ENCODE measurements at regions not wholly inside any gene's neighbourhood (a gene's known extent, or its start where the extent isn't known, plus 50 kb on each side); places are given as distances from the start of the nearest gene placed in this dataset.

GRCh38 chr13:105165449-105166125 is 1369.9 kb downstream of the EFNB2 start:
- no peaks in the 10 kb centered on the region for H3K36me3 ChIP-seq (ENCODE audit: control insufficient read depth, insufficient read depth, low read length)
- 94% methylated on average over 2 of the region's 2 CpGs; no CpG with 5 or more reads in 1 of the 2 experiments for WGBS, 2 experiments (ENCODE audit: insufficient coverage in 1 of 2, insufficient read length in 1 of 2)
- H3K27ac Mint-ChIP-seq, result no peak overlapping the region
- peaks cover 5% of the 10 kb centered on the region for H3K4me1 Mint-ChIP-seq
- H3K27me3 ChIP-seq (ENCODE audit: control insufficient read depth, insufficient read depth, low read length, poor library complexity, severe bottlenecking), result no peaks in the 10 kb centered on the region
- no peaks in the 10 kb centered on the region for H3K9me3 Mint-ChIP-seq
- DNase-seq, result no peak
- no peaks in the 10 kb centered on the region for H3K36me3 Mint-ChIP-seq (ENCODE audit: low read depth)
- no peak overlapping the region for H3K27ac ChIP-seq (ENCODE audit: low read depth, low read length)
- H3K9me3 ChIP-seq (ENCODE audit: control insufficient read depth, low read length), result no peaks in the 10 kb centered on the region
- no peak overlapping the region for H3K4me3 ChIP-seq (ENCODE audit: low read length)
- TF ChIP-seq, protein P1, sequence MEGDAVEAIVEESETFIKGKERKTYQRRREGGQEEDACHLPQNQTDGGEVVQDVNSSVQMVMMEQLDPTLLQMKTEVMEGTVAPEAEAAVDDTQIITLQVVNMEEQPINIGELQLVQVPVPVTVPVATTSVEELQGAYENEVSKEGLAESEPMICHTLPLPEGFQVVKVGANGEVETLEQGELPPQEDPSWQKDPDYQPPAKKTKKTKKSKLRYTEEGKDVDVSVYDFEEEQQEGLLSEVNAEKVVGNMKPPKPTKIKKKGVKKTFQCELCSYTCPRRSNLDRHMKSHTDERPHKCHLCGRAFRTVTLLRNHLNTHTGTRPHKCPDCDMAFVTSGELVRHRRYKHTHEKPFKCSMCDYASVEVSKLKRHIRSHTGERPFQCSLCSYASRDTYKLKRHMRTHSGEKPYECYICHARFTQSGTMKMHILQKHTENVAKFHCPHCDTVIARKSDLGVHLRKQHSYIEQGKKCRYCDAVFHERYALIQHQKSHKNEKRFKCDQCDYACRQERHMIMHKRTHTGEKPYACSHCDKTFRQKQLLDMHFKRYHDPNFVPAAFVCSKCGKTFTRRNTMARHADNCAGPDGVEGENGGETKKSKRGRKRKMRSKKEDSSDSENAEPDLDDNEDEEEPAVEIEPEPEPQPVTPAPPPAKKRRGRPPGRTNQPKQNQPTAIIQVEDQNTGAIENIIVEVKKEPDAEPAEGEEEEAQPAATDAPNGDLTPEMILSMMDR (conservative IDR thresholded peaks at IDR 0.05), result no peak
- H3K27me3 Mint-ChIP-seq (ENCODE audit: insufficient read depth), result no peaks in the 10 kb centered on the region
- H3K4me1 ChIP-seq (ENCODE audit: control insufficient read depth, insufficient read depth, low read length), result no peaks in the 10 kb centered on the region
- H3K9ac ChIP-seq (ENCODE audit: extremely low read depth, low read length, poor library complexity, severe bottlenecking), result no peak overlapping the region
- H3K4me3 Mint-ChIP-seq, result no peak overlapping the region

DNA sequence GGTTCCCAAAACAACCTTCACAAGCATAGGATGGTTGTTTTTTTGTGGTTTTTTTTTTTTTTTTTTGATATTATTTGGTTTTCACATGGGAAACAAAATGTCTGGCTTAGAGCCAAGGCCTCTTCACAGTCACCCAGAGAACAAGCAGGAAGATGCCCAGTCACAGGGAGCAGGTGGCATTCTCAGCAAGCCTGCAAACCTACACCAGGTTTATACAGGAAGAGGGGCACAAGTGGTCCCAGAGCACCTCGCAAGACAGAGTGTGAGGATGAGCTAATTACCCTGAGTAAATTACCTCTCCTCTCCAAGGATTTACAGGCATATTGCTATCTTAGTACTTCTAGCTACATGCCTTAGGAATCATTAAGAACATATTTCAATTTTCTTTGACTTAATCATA is 1375.6 kb downstream of the EFNB2 start:
- H3K36me3 ChIP-seq (ENCODE audit: control insufficient read depth, insufficient read depth, low read length), result no peaks in the 10 kb centered on the region
- no peak overlapping the region for H3K27ac Mint-ChIP-seq
- H3K9me3 ChIP-seq (ENCODE audit: control insufficient read depth, low read length), result no peaks in the 10 kb centered on the region
- 100% methylated on average over 1 of the region's 1 CpG for whole genome bisulfite sequencing, 2 experiments (ENCODE audit: insufficient coverage in 1 of 2, insufficient read length in 1 of 2)
- no peak overlapping the region for H3K9ac ChIP-seq (ENCODE audit: extremely low read depth, low read length, poor library complexity, severe bottlenecking)
- no peaks in the 10 kb centered on the region for H3K4me1 Mint-ChIP-seq
- no peaks in the 10 kb centered on the region for H3K27me3 ChIP-seq (ENCODE audit: control insufficient read depth, insufficient read depth, low read length, poor library complexity, severe bottlenecking)
- H3K9me3 Mint-ChIP-seq, result no peaks in the 10 kb centered on the region
- no peak overlapping the region for H3K4me3 ChIP-seq (ENCODE audit: low read length)
- H3K4me3 Mint-ChIP-seq, result no peak overlapping the region
- H3K27me3 Mint-ChIP-seq (ENCODE audit: insufficient read depth), result no peaks in the 10 kb centered on the region
- no peaks in the 10 kb centered on the region for H3K36me3 Mint-ChIP-seq (ENCODE audit: low read depth)
- TF ChIP-seq, protein P1 (conservative IDR thresholded peaks at IDR 0.05), result no peak
- H3K4me1 ChIP-seq (ENCODE audit: control insufficient read depth, insufficient read depth, low read length), result no peaks in the 10 kb centered on the region
- no peak overlapping the region for H3K27ac ChIP-seq (ENCODE audit: low read depth, low read length)
- DNase-seq, result no peak

DNA sequence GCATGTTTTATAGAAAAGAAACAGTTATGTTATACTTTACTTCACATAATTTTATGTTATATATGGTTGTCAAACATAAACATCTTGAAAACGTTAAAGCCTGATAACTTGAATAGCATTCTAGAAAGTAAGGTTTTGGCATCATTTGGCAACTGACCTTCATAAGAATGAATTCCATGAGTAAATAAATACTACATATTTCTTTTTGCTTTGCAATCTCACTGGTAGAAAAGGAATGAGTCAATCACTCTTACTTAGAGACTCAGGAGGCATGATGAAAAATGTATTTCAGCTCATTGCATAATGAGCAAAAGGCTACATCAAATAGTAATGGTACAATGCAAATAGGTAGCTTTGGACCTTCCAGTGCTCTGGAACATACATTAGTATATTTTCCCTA is 1381.9 kb downstream of the EFNB2 start:
- Histone ChIP-seq H3K4me3 (ENCODE audit: low read length) (no peak overlapping the region), H3K27ac (ENCODE audit: low read depth, low read length) (no peak overlapping the region), H3K9me3 (ENCODE audit: control insufficient read depth, low read length) (no peaks in the 10 kb centered on the region), H3K9ac (ENCODE audit: extremely low read depth, low read length, poor library complexity, severe bottlenecking) (no peak overlapping the region), H3K27me3 (ENCODE audit: control insufficient read depth, insufficient read depth, low read length, poor library complexity, severe bottlenecking) (no peaks in the 10 kb centered on the region), H3K36me3 (ENCODE audit: control insufficient read depth, insufficient read depth, low read length) (no peaks in the 10 kb centered on the region), H3K4me1 (ENCODE audit: control insufficient read depth, insufficient read depth, low read length) (no peaks in the 10 kb centered on the region)
- H3K27me3 Mint-ChIP-seq (ENCODE audit: insufficient read depth), result no peaks in the 10 kb centered on the region
- no peak for DNase-seq
- no CpG with 5 or more reads among the region's 1 CpG for WGBS, 2 experiments (ENCODE audit: insufficient coverage in 1 of 2, insufficient read length in 1 of 2)
- no peaks in the 10 kb centered on the region for H3K36me3 Mint-ChIP-seq (ENCODE audit: low read depth)
- no peak overlapping the region for H3K4me3 Mint-ChIP-seq
- TF ChIP-seq, protein P1 (conservative IDR thresholded peaks at IDR 0.05), result no peak
- H3K27ac Mint-ChIP-seq, result no peak overlapping the region
- H3K9me3 Mint-ChIP-seq, result peaks cover 7% of the 10 kb centered on the region
- H3K4me1 Mint-ChIP-seq, result no peaks in the 10 kb centered on the region

Measured in endodermal cell (in vitro differentiated cells).